ENCODE measurements at regions not wholly inside any gene's neighbourhood (a gene's known extent, or its start where the extent isn't known, plus 50 kb on each side); places are given as distances from the start of the nearest gene placed in this dataset.

DNA sequence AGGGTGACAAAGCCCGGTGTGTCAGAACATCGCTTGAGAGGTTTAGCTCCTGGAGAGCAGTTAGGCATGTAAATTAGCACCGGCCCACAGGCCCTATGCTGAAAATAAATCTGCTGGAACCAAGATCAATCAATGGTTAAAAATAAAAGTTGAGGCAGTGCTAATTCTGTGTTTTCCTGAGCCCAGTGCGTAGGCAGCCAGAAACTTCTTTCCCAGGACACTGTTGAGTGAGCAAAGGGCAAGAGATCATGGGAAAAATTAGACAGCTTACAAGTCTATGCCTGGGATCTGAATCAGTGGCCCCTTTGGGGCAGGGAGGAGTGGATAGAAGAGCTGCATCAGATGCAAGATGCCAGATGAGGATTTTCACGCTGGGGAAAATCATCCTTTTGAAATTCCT lies 539.2 kb downstream of the BUD13 start:
- DNase-seq = no peak

DNA sequence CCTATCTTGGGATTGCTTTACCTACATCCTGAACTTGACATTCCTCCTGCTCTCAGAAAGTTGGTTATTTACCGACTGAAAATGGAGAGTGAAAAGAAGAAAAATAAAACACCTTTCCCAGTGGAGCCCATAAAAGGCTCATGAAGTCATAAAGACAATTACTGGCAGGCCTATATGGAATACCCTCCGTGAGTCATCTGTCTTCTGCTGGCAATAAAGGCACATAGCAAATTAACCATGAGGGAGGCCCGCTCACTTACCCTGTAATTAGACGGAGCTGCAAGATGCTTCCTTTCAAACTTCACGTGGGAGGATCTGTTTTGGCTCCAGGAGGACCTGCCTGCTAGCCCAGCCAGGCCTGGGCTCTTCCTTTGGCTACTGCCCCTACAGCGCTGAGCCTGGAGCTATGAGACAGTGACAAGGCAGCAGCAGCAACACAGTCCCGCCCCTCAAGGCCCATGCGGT lies 540.4 kb downstream of the BUD13 start:
- DNase-seq = no peak

DNA sequence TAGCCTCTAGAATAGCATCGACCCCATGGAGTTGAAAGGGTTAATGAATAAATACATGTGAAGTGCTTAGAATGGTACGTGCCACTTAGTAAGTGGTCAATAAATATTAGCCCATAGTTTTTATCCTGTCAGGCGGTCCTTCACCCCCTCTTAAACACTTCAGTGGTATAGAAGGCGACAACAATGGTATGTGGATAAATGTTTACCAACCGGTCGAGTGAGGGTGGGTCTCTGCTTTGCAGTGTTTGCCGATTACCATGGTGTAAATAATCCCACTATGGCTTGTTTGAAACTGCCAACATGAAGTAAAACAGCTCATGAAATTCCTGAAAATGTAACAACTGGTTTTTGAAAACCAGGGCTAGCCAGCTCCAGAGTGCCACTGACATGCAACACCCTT lies 541.2 kb downstream of the BUD13 start:
- DNase-seq = no peak

DNA sequence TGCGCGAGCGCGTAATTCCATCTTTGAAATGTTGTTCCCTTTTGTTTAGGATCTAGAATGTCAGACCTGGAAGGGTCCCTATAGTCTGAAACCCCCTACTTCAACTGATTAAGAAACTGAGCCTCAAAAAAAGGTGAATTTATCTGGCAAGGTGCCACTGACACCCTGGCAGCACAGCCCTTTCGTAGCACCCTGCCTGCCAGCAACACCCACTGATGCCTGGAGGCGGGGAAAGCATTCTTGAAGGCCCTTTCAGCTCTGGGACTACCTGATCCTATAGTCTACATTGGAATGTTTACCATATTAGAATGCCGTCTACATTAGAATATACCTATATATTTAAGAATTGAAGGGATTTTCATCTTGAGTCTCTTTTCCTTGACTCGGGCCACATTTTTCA lies 542.3 kb downstream of the BUD13 start:
- no peak for DNase-seq

DNA sequence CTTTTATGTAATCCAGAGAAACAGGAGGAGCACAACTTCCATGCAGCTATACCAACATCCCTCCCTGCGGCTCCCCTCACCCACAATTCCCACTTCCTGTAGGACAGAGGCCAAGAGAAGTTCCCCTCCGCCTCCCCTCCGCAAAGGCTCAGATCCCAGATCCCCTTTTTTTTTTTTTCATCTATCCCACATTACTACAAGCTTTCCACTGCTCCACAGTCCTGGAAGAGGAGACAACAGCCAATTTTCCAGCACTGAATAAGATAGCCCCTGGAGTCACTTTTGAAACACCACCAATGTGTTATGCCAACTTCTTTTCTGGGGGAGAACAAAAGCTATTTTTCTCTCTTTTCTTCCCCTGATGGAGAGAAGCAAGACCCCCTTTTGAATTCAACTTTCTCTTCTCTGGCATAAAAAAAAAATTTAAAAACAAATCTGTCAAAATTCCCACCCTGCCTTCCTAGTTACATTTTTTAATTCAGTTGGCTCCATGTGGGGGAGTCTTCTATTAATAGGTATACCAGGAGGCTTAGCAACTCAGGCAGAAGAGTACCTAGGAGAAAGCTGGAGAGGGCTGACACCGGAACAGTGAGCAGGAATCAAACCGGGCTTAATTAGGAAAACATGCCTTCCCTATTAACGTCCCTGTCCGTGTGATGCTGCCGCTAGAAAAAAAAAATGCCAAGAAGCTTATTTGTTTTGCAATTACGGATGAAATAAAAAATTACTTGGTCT lies 543.4 kb downstream of the BUD13 start:
- no peak for DNase-seq

DNA sequence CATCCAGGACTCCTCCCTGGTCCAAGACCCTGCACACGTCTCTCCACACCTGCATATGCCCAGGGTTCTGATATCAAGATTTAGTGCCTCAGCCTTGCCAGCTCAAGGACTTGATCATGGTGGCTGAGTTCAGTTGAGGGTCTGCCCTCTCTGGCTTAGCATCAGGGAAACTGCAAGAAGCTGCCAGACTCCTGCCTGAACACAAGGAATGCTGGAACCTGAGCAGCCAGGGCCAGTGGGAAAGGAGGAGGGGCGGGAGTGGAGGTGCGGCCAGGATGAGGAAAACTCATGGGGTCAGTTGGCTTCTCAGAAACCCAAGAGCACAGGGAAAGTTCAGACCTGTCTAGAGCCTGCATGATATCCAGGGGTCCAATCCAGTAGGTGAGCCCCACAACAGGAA lies 546.1 kb downstream of the BUD13 start:
- no peak for DNase-seq

DNA sequence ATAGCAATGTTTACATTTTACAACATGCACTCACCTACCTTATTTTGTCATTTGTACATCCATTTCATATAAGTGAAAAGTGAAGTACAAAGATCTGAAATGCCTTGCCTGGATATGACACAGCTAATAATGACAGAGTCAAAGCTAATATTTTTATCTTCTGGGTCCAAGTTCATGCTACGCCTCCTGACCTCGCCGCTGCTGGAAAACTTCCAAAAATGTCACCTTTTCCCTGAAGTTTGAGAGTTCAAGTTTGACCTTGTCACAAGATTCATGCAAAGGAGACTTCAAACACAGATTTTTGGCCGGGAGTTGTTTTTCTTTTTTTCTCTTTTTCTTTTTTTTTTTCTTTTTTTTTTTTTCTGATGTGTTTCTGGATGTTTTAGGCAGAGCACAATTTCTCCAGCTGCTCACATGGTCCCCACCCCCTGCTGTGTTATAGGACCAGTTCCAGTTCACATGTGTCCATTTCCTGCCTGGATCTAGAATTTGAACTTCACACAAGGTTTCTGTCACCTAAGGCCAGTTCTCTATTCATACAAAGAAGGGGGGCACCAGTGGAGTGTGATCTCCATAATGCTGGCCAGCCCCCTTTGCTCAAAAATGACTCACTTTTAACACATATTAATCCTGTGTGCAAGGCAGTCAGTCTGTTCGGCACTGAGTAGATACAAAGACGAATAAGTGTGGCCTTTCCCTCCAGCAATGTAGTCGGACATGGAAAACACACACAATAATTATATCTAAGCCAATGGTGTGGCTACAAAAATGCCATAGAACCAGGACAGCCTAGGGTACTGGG lies 546.8 kb downstream of the BUD13 start:
- DNase-seq = no peak

DNA sequence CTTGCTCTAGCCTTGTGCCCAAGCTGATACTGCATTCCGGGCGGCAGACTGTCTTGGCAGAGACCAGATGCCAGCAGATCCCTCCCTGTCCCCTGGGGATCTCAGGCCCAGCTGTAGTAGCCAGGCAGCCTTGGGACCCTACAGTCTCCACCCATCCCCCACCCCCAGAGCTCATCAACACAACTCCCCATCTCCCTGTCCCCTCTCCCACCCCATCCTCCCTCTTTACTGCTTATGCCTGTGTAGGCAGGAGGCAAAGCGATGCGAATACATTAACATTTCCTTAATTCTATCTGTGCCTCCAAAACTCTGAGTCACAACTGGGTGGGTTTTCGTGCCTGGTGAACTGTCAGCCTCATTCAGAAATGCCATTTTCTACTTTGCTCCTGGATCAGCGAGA lies 547.6 kb downstream of the BUD13 start:
- DNase-seq = no peak

DNA sequence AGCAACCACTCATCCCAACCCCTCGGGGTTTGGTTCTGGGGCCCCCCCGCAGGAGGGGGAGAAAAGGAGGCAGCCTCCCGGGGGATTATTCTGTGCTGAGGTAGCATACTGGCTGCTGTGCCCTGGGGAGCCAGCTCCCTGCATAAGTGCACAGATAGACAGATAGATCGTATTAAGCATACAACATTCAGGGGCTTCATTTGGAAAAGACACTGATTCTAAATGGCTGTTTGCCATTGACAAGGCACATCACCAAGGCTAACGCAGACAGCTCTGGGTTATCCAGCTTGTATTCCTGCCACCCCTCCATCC lies 547.9 kb downstream of the BUD13 start:
- DNase-seq = no peak

DNA sequence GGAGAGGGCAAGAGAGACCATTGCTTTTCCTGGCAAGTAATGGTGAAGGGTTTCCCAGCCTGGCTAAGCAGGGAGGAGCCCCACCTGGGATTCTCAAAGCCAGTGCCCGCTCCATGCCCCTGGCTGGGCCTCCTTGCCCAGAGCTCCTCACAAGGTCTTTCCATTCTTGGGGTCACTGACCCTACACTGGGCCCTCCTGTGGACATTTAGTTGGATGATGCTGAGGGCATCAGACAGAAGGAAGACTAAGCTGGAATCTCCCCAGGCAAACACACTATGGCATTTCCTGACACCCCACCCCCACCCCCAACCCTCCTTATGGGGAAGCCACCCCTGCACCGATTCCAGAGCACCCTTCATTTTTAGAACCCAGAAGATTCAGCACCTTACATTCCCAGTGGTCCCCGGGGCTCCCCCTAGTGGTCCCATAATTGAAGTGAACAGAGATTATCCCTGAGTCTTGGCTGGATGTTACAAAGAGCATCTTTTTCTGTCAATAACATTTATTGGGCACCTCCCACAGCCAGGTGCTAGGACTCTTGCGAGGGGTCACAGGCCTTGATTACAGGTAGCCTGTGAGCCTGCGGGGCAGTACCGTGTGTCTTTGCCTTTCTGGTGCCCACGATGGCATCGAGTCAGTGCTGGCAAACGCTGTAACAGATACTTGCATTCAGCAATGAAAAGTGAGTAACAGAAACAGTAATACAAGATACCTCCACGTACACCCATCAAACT lies 548.5 kb downstream of the BUD13 start:
- no peak for DNase-seq

DNA sequence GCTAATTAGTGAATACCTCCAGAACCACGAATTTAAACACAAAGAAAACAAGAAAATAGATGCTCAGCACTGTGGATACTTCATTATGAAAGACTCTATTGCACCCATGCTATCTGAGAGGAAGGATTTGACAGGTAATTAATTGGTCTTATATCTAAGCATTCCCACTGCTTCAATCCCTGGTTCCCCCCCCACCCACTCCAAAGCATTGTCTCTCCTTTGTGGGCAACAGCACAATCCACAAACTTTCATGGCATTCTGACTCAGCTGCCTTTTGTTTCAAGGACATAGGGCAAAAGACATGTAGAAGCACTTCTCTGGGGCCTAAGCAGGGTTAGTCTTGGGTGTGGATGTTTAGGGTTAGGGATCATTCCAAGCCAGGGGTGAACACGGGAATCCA lies 551.4 kb downstream of the BUD13 start:
- no peak for DNase-seq

DNA sequence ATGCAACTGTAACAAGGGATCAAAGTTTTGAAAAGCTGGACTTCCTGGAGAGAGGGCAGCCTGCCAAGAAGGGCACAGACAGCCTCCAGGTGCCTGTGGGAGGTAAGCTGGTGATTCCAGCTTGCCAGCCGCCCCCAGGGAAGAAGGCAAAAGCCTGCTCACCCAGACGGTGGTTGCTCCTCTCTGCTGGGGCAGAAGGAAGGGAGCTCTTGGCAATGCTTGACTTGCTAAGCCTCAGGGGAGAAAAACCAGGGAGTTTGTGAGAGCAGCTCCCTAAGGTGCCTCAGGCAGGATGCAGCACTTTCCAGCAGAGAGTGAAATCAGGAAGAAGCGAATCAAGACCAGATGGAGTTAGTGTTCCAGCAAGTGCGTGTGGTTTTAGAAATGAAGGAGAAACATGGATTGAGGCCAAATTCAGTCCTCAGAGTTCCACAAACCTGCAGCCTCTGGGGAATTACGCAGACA lies 553.6 kb downstream of the BUD13 start:
- no peak for DNase-seq

DNA sequence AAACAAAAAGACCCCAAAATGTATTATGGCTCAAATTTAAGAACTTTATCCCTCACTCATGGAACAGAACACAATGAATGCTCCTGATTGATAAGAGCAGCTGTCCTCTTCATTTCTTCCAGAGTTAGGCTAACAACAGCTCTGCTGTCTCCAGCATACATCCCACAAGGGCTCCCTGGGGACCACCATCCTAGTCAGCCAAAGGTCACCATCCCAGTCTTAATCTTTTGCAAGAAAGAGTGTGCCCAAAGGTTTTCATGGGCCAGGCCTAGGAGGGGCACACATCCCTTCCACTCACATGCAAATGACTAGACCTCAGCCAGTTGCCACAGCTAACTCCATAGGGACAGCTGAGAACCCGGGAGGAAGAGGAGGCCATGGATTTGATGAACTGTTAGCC lies 555.3 kb downstream of the BUD13 start:
- no peak for DNase-seq

DNA sequence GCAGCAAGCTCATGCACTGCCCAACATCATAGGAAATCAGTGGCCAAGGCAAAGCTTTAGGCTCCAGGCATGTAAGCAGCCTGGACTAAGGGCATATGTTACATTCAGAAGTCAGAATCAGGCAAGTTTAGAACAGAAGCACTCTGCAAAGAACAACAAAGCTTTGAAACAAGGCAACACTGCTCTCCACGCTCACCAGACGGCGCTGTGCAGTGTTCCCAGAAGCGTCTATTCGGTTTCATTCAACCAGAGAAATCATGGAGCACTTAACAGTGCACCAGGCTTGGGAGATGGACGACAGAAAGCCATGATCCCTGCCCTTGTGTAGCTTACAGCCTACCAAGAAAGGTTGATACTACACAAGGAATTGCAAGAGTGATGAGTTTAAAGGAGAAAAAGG lies 555.8 kb downstream of the BUD13 start:
- no peak for DNase-seq

DNA sequence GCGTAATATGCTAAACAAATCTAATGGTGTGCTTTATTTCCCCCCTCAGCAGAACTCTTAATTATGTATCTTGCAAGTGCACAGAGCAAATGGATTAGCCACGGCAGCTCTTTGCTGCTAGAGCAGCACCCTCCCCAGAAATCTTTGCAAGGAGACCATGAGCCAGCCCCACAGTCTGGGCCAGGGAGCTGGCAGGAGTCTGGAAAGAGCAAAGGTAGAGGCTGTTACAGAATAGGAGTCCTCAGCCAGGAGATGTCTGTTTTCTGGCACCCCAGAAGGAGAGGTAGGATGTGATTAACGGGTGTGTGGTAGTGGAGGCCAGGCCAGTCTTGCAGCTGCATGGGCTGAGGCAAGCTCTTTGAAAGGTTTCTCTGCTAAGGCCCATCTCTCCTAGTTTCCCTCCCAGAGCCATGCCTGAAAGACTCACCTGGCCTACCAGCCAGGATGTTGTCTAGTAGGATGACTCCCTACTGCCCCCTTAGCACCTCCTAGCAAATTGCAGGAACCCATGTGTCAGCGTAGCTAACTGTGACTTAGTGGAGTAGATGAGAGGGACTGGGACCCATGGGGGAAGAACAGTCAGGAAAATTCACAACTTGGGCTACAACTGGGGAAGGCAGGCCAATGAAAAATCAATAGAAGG lies 557.2 kb downstream of the BUD13 start:
- DNase-seq = no peak

DNA sequence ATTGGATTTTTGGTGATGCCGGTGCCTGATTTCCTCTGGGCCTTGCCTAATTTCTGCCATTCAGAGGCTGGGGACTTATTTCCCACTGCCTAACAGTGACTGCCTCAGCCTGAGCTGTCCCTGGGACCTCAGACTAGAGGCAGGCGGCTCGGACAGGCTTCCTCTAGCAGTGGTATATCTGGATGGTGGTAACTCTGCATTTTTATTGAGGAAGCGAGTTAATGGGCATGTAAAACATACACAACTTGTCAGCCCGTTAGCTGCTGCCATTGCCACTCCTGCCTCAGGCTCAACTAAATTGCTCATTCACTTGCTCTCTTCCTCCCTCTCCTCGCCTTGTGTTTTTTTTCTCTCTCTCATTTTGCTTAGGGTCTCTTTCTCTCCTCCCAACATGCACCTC lies 561.6 kb downstream of the BUD13 start:
- DNase-seq = no peak

DNA sequence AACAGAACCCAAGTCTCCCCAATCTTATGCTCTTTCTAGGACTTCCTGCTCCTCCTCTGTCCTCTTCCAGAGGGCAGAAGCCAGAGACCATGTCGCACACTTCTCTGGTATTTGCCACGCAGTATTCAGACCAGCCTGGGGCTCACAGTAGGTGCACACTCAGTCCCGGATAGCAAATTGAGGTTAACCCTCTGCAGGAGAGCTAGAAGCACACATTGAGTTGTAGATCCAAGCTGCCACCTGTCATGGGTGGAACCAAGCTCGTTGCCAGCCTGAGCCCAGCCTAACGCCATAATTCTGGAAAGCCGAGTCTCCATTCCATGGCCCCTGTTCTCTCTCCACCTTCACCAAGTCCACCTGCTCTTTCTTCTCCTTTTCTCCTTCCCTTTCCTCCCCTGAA lies 562.1 kb downstream of the BUD13 start:
- DNase-seq = no peak

DNA sequence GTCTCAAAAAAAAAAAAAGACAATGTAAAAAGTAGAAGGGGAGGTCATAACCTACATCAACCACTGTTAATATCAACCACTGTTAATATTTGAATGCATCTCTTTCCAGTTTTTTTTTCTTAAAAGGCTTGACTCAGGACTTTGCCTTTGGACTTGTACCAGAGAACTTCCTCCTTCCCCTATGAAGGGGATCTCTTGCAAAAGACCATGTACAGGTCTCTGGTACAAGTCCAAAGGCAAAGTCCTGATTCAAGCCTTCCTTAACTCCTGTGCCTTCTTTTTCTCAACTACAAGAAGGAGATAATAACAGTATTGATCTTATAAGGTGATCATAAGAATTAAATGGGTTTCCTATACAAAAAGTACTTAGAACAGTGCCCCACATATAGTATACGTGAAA lies 563.5 kb downstream of the BUD13 start:
- DNase-seq = no peak

DNA sequence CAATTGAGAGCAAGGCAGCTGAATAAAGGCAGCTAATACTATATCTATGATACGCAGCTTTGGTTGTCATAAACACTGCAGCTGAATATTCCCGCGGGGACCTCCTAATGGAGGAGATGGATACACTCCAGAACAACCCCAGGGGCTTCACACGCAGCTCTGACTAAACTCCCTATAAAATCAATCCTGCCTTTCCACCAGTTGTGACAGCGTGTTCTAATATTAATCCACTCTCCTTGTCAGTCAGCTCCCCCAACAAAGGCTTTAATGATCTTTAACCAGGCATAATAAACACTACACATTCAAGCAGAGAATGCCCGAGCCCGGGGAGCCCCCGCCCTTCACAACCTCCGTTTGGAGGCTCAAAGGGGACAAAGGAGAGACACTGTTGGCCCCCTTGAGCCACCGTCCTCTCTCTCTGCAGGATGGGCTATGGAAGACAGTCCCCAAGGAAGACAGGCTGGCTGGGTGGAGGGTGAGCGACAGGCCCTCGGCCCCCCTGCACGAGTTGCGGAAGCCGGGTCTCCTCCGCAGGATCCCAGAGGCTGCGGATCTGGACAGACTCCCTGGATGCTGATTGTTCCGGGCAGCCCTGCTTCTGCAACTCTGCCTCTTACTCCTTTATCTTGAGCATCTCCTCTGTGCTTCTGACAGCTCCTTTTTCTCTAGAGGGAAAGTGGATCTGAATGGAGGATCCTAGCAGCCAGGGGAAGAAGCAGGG lies 565.2 kb downstream of the BUD13 start:
- DNase-seq = no peak

DNA sequence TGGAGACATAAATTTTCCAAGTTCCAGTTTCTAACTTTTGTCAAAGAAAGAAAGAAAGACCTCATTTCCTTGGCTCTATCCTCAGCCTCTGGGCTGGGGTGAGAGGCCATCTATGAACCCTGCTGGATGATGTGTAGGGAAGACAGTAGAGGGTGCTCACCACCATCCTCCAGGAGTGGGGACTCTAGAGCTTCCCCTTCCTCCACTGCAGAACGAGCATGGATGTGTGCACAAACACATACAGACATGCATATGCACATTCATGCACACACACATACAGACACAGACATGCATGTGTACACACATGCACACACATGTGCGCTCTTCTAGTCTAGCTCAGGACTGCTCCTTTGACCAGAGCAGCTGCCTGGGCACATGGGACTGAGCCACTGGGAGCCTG lies 565.8 kb downstream of the BUD13 start:
- no peak for DNase-seq

DNA sequence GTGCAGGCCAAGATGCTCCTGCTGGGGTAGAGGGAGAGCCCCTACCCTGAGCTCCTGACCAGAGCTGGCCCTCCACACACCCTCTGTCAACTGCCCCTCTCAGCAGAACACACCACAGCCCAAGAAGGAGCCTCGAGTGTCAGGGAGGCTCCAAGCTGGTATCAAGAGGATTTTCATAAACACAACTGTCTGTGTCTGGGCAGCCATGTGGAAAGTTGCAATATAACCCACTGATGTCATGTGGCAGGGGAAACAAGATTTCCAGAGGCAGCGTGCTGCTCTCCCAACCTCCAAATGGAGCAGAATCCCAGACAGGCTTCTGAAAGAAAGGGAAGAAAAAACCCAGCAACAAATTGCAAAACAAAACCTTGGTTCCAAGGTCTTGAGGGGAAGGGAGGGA lies 569.9 kb downstream of the BUD13 start:
- no peak for DNase-seq

DNA sequence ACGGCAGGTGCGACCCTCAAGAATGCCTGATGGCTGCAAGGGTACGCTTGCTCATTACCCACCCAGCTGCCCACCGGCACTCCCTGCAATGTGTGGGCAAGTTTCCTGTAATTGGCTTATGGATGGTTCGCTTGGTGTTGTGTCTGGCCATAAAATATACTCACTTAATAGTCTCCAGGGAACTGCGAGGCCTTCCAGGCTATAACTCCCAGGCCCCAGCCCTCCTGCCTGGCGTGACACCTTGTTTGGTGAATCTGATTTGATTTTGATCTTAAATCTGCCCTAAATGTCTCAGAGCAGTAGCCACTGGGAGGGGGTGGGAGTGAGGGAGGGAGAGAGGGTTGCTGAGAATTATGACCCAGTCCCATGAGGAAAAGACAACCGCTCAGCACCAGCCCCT lies 572.2 kb downstream of the BUD13 start:
- no peak for DNase-seq

DNA sequence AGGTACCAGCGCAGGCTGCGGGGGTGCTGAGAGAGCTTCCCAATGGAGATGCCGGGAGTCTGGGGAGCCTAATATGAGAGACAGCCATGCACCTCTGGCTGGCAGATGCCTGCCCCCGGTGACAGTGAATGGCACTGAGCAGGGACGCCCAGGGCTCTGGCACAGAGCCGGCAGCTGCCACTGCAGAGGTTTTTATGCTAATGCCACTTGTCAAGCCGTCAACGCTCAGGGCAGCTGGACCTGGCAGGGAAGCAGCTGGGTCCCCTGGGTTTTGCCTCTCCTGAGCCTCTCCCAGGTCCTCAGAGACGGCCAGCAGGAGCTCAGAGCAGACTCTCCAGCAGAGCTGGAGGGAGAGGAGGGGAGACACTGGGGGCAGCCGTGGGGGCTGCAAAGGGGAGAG lies 573.6 kb downstream of the BUD13 start:
- no peak for DNase-seq
